HCT116 (cell line): ENCODE measurements at regions not wholly inside any gene's neighbourhood (a gene's known extent, or its start where the extent isn't known, plus 50 kb on each side); places are given as distances from the start of the nearest gene placed in this dataset.

Source experiments
- ATAC-seq: fragments of 200-7000 bp; cut with Tn5 transposase; 2 replicates; pipeline ENCODE4 v1.9.1; 2020; ENCODE audit warnings: mild to moderate bottlenecking, moderate library complexity
- BruUV-seq: library from RNA; stranded (reverse); fragments of 400-500 nt; replicated peaks from 2 replicates; lab custom pipeline; 2021; lab: Mats Ljungman, UMichigan
- CTCF ChIA-PET: fragments of 300-600 bp; sonication (Branson Sonifier 250); formaldehyde crosslinking; loops from one replicate; lab custom pipeline; 2021; ENCODE audit warnings: antibody characterized with exemption; lab: Charles Lee
- POLR2A ChIA-PET: fragments of 300-600, 350-600 bp; sonication (Branson Sonifier 250); formaldehyde crosslinking; loops from one replicate; lab custom pipeline; 2021; ENCODE audit warnings: antibody characterized with exemption; lab: Charles Lee
- RAD21 ChIA-PET, 2 experiments: fragments of 300-600 bp; sonication (Branson Sonifier 250); formaldehyde crosslinking; loops; one replicate each; lab custom pipeline; 2023; ENCODE audit warnings: low total read pairs in 2 of 2; ENCODE audit not compliant: uncharacterized antibody in 2 of 2, unreplicated experiment in 2 of 2, low non-redundant PET in 1 of 2; lab: Charles Lee
- DNase-seq: peaks from one replicate; pipeline ENCODE4 v3.0.0-alpha.2; 2010; ENCODE audit warnings: low read depth, low spot score
- H2AFZ ChIP-seq: fragments of 200-600 bp; shearing (Covaris generic), sonication (generic); 2 replicates; pipeline ENCODE4 v1.6.1; 2017; ENCODE audit warnings: low read depth, mixed run types, mixed read lengths, antibody characterized with exemption, low read length; ENCODE audit not compliant: poor library complexity, severe bottlenecking
- H3K27ac ChIP-seq: 2 replicates; pipeline ENCODE4 v1.5.1; 2012; ENCODE audit warnings: low read depth, low read length
- H3K27me3 ChIP-seq: fragments of 200-600 bp; sonication (generic); 2 replicates; pipeline ENCODE4 v1.6.1; 2016; ENCODE audit warnings: mixed run types, low read length, mixed read lengths; ENCODE audit not compliant: insufficient read depth
- H3K36me3 ChIP-seq, 2 experiments: fragments of 200-500 bp in 1 of 2; fragments of 200-600 bp in 1 of 2; sonication (Bioruptor generic) in 1 of 2; sonication (generic) in 1 of 2; 2 replicates each; pipeline versions ENCODE4 v1.5.1 to v1.6.1; 2014 to 2016; ENCODE audit warnings: low read length in 2 of 2, inconsistent platforms in 1 of 2, mixed read lengths in 1 of 2, mixed run types in 1 of 2; ENCODE audit not compliant: insufficient read depth in 2 of 2, control insufficient read depth in 1 of 2
- H3K4me1 ChIP-seq, 2 experiments: fragments of 200-600 bp in 1 of 2; sonication (generic) in 1 of 2; 2 replicates each; pipeline versions ENCODE4 v1.5.1 to v1.6.1; 2012 to 2017; ENCODE audit warnings: low read length in 2 of 2, inconsistent platforms in 1 of 2, mild to moderate bottlenecking in 1 of 2, mixed read lengths in 1 of 2, mixed run types in 1 of 2, moderate library complexity in 1 of 2; ENCODE audit not compliant: insufficient read depth in 2 of 2, control insufficient read depth in 1 of 2
- H3K4me2 ChIP-seq: fragments of 200-600 bp; sonication (generic); 2 replicates; pipeline ENCODE4 v1.6.1; 2017; ENCODE audit warnings: mixed run types, low read length, mixed read lengths
- H3K4me3 ChIP-seq, 2 experiments: fragments of 200-600 bp in 1 of 2; sonication (generic) in 1 of 2; replicated peaks in 1 of 2; 2 replicates each; pipeline ENCODE4 v1.5.1; 2011 to 2016; ENCODE audit warnings: low read length in 2 of 2, control low read depth in 1 of 2, low read depth in 1 of 2, mild to moderate bottlenecking in 1 of 2, mixed read lengths in 1 of 2, mixed run types in 1 of 2
- H3K79me2 ChIP-seq: fragments of 200-600 bp; sonication (generic); 2 replicates; pipeline ENCODE4 v1.6.1; 2017; ENCODE audit warnings: mild to moderate bottlenecking, mixed run types, low read length, moderate library complexity, mixed read lengths; ENCODE audit not compliant: insufficient read depth
- H3K9ac ChIP-seq: fragments of 200-600 bp; sonication (generic); 2 replicates; pipeline ENCODE4 v1.6.1; 2016; ENCODE audit warnings: low read length, mixed read lengths
- H3K9me2 ChIP-seq: fragments of 200-600 bp; sonication (generic), shearing (Covaris generic); 2 replicates; pipeline ENCODE4 v1.6.1; 2017; ENCODE audit warnings: mixed run types, mild to moderate bottlenecking, moderate library complexity; ENCODE audit not compliant: insufficient read depth
- H3K9me3 ChIP-seq, 2 experiments: fragments of 200-500 bp in 1 of 2; fragments of 200-600 bp in 1 of 2; sonication (Bioruptor generic) in 1 of 2; sonication (generic) in 1 of 2; 2 replicates each; pipeline ENCODE4 v1.6.1; 2014 to 2017; ENCODE audit warnings: low read length in 2 of 2, mixed read lengths in 2 of 2, inconsistent platforms in 1 of 2, low read depth in 1 of 2, mild to moderate bottlenecking in 1 of 2, mixed run types in 1 of 2, moderate library complexity in 1 of 2; ENCODE audit not compliant: control insufficient read depth in 1 of 2, insufficient read depth in 1 of 2
- H4K20me1 ChIP-seq: fragments of 200-600 bp; sonication (generic), shearing (Covaris generic); 2 replicates; pipeline ENCODE4 v1.6.1; 2017; ENCODE audit warnings: mixed run types, mild to moderate bottlenecking, moderate library complexity; ENCODE audit not compliant: insufficient read depth
- ATF3 ChIP-seq: IDR thresholded peaks from 2 replicates; pipeline ENCODE4 v1.6.1; 2012
- CEBPB ChIP-seq: IDR thresholded peaks from 2 replicates; pipeline ENCODE4 v1.6.1; 2012; ENCODE audit warnings: low read depth
- CTCF ChIP-seq, 3 experiments: fragments of 200-600 bp in 1 of 3; sonication (generic) in 1 of 3; IDR thresholded peaks in 2 of 3; conservative IDR thresholded peaks in 1 of 3; 2 replicates each; pipeline ENCODE4 v1.5.1; 2012 to 2017; ENCODE audit warnings: low read depth in 2 of 3, low read length in 2 of 3, antibody characterized with exemption in 1 of 3, borderline replicate concordance in 1 of 3, control low read depth in 1 of 3, mild to moderate bottlenecking in 1 of 3, mixed read lengths in 1 of 3, mixed run types in 1 of 3, moderate library complexity in 1 of 3; ENCODE audit not compliant: insufficient read depth in 1 of 3
- FOSL1 ChIP-seq: IDR thresholded peaks from 2 replicates; pipeline ENCODE4 v1.6.1; 2012; ENCODE audit warnings: low read depth
- POLR2A ChIP-seq: IDR thresholded peaks from 2 replicates; pipeline ENCODE4 v1.7.0; 2011; ENCODE audit warnings: borderline replicate concordance; ENCODE audit not compliant: insufficient read depth, insufficient read length; ENCODE audit errors: extremely low read depth
- RAD21 ChIP-seq: IDR thresholded peaks from 2 replicates; pipeline ENCODE4 v1.6.1; 2012; ENCODE audit warnings: low read depth, mild to moderate bottlenecking
- SIN3A ChIP-seq: IDR thresholded peaks from 2 replicates; pipeline ENCODE4 v1.6.1; 2012; ENCODE audit warnings: low read depth
- SP1 ChIP-seq: IDR thresholded peaks from 2 replicates; pipeline ENCODE4 v1.6.1; 2012; ENCODE audit warnings: low read depth
- SRF ChIP-seq: IDR thresholded peaks from 2 replicates; pipeline ENCODE4 v1.6.1; 2012; ENCODE audit warnings: low read depth
- ZBTB33 ChIP-seq: IDR thresholded peaks from 2 replicates; pipeline ENCODE4 v1.6.1; 2011; ENCODE audit warnings: mild to moderate bottlenecking, low read length, moderate library complexity; ENCODE audit not compliant: insufficient replicate concordance; ENCODE audit errors: extremely low read depth
- ZNF274 ChIP-seq: fragments of 200-500 bp; sonication (Bioruptor generic); IDR thresholded peaks from 2 replicates; pipeline ENCODE4 v1.6.1; 2014; ENCODE audit warnings: mild to moderate bottlenecking, low read depth, low read length, inconsistent platforms
- intact Hi-C: fragments of 100-400 bp; cut with micrococcal nuclease; formaldehyde crosslinking; loops from 2 replicates; pipeline ENCODE4 v1.10.0; 2022

GRCh38 chr20:22722811-22723210, 138.4 kb upstream of the FOXA2 start:
- Histone ChIP-seq H4K20me1 (no peaks in the 10 kb centered on the region), H3K4me3 (no peak overlapping the region), H3K4me1 (peaks cover 0 to under 1% of the 10 kb centered on the region in 2 experiments; a peak in 1 of 4 replicates), H3K36me3 (no peaks in the 10 kb centered on the region), H3K9me2 (no peaks in the 10 kb centered on the region), H2AFZ (no peak overlapping the region), H3K27me3 (peaks cover 5% of the 10 kb centered on the region; the same call in 1 of the 2 replicates), H3K9me3 (no peaks in the 10 kb centered on the region), H3K9ac (no peak overlapping the region), H3K79me2 (no peaks in the 10 kb centered on the region), H3K27ac (no peak overlapping the region), H3K4me2 (no peak overlapping the region)
- intact Hi-C loops, result no loop called here
- BruUV-seq, result no TSS peak
- no peak for DNase-seq
- no peak for ATAC-seq
- TF ChIP-seq CEBPB, result no peak
- no peak for TF ChIP-seq ZBTB33
- TF ChIP-seq FOSL1, result no peak
- no peak for TF ChIP-seq SP1
- no peak for TF ChIP-seq POLR2A
- no peak for TF ChIP-seq SIN3A
- TF ChIP-seq RAD21, result no peak
- TF ChIP-seq SRF, result no peak
- TF ChIP-seq ATF3, result no peak
- TF ChIP-seq CTCF (IDR thresholded peaks at IDR 0.05 in 2 of 3, conservative IDR thresholded peaks at IDR 0.05 in 1 of 3; ENCODE audit: borderline replicate concordance in 1 of 3, insufficient read depth in 1 of 3, low read depth in 2 of 3, low read length in 2 of 3), result no peak
- TF ChIP-seq ZNF274, result no peak
- POLR2A ChIA-PET, result no interaction called here
- CTCF ChIA-PET, result no interaction called here
- RAD21 ChIA-PET, result no interaction called here
